K562 (cell line): ENCODE measurements at regions not wholly inside any gene's neighbourhood (a gene's known extent, or its start where the extent isn't known, plus 50 kb on each side); places are given as distances from the start of the nearest gene placed in this dataset.

ENCODE experiments used
- ATAC-seq: fragments of 200-7000 bp; cut with Tn5 transposase; 3 replicates; pipeline ENCODE4 v1.9.1; 2020; ENCODE audit warnings: moderate library complexity
- BruUV-seq: library from RNA; stranded (reverse); fragments of 400-500 nt; replicated peaks from 2 replicates; lab custom pipeline; 2021; lab: Mats Ljungman, UMichigan
- CTCF ChIA-PET: fragments of 300-600 bp; formaldehyde crosslinking; extraction: SDS; loops from one replicate; lab custom pipeline; 2021; ENCODE audit warnings: low intra/inter-chr PET ratio; lab: Yijun Ruan, JAX
- POLR2A ChIA-PET: fragments of 300-600, 350-650 bp; sonication (Branson Sonifier 250); formaldehyde crosslinking; extraction: SDS; loops from one replicate; lab custom pipeline; 2021; ENCODE audit warnings: antibody characterized with exemption, inconsistent platforms; lab: Yijun Ruan, JAX
- DNase-seq, 4 experiments: peaks; one replicate each; pipeline versions ENCODE4 v3.0.0 to v3.0.0-alpha.2; 2011 to 2018; ENCODE audit warnings: low spot score in 3 of 4, mixed read lengths in 3 of 4; ENCODE audit errors: extremely low read depth in 1 of 4
- FAIRE-seq: peaks from 2 replicates; lab custom pipeline; 2011; peaks lifted over from hg19 to GRCh38; lab: Jason Lieb, UNC
- H2AFZ ChIP-seq: 2 replicates; pipeline ENCODE4 v1.6.0; 2011; ENCODE audit warnings: low read depth, low read length, control low read depth, inconsistent platforms
- H3K27ac ChIP-seq: fragments of 200-600 bp; 3 replicates; pipeline ENCODE4 v1.8.0; 2011; ENCODE audit warnings: low read depth, mild to moderate bottlenecking, control low read depth, inconsistent platforms, low read length, moderate library complexity, mixed read lengths; ENCODE audit errors: extremely low read depth
- H3K27me3 ChIP-seq, 2 experiments: fragments of 300-600 bp in 1 of 2; 2 replicates in 1 of 2; 3 replicates in 1 of 2; pipeline versions ENCODE4 v1.6.0 to v1.8.0; 2011; ENCODE audit warnings: inconsistent platforms in 2 of 2, low read length in 2 of 2, mild to moderate bottlenecking in 1 of 2, mixed read lengths in 1 of 2, moderate library complexity in 1 of 2; ENCODE audit not compliant: control insufficient read depth in 2 of 2, insufficient read depth in 2 of 2
- H3K36me3 ChIP-seq: fragments of 300-600 bp; 3 replicates; pipeline ENCODE4 v1.8.0; 2011; ENCODE audit warnings: mild to moderate bottlenecking, low read length, inconsistent platforms; ENCODE audit not compliant: control insufficient read depth, insufficient read depth
- H3K4me1 ChIP-seq, 2 experiments: fragments of 200-600 bp in 1 of 2; replicated peaks in 1 of 2; 2 replicates in 1 of 2; 3 replicates in 1 of 2; pipeline versions ENCODE4 v1.5.1 to v1.8.0; 2011; ENCODE audit warnings: inconsistent platforms in 2 of 2, low read length in 2 of 2, mild to moderate bottlenecking in 1 of 2, mixed read lengths in 1 of 2, moderate library complexity in 1 of 2; ENCODE audit not compliant: control insufficient read depth in 2 of 2, insufficient read depth in 2 of 2
- H3K4me2 ChIP-seq: 2 replicates; pipeline ENCODE4 v1.6.1; 2011; ENCODE audit warnings: low read length, control low read depth, inconsistent platforms, mixed read lengths; ENCODE audit not compliant: insufficient read depth
- H3K4me3 ChIP-seq: fragments of 200-600 bp; sonication (generic), shearing (Covaris generic); 2 replicates; pipeline ENCODE4 v1.5.1; 2016; ENCODE audit warnings: control low read depth, inconsistent platforms
- H3K79me2 ChIP-seq: fragments of 200-600 bp; 3 replicates; pipeline ENCODE4 v1.8.0; 2011; ENCODE audit warnings: low read length, inconsistent platforms; ENCODE audit not compliant: control insufficient read depth, insufficient read depth
- H3K9ac ChIP-seq, 2 experiments: 2 replicates each; pipeline versions ENCODE4 v1.6.0 to v1.6.1; 2011; ENCODE audit warnings: low read depth in 2 of 2, low read length in 2 of 2, control low read depth in 1 of 2, inconsistent platforms in 1 of 2, mild to moderate bottlenecking in 1 of 2, mixed read lengths in 1 of 2; ENCODE audit not compliant: insufficient read depth in 1 of 2
- H3K9me1 ChIP-seq: one replicate; pipeline ENCODE4 v1.6.0; 2011; ENCODE audit warnings: inconsistent platforms, mild to moderate bottlenecking, low read length, moderate library complexity; ENCODE audit not compliant: control insufficient read depth, insufficient read depth
- H3K9me3 ChIP-seq: replicated peaks from 2 replicates; pipeline ENCODE4 v1.5.1; 2011; ENCODE audit warnings: low read depth, low read length, inconsistent platforms; ENCODE audit not compliant: control insufficient read depth, insufficient read depth
- H4K20me1 ChIP-seq: replicated peaks from 2 replicates; pipeline ENCODE4 v1.6.1; 2011; ENCODE audit warnings: low read length, inconsistent platforms, mixed read lengths; ENCODE audit not compliant: control insufficient read depth, insufficient read depth
- CEBPB ChIP-seq: fragments of 450-650 bp; IDR thresholded peaks from 2 replicates; pipeline ENCODE4 v1.6.1; 2016; ENCODE audit warnings: missing genetic modification characterization, missing compliant biosample characterization
- ERF ChIP-seq: fragments of 450-650 bp; formaldehyde crosslinking; IDR thresholded peaks from 2 replicates; pipeline ENCODE4 v1.4.0; 2020; ENCODE audit warnings: mild to moderate bottlenecking, mixed read lengths
- HSF4 ChIP-seq: fragments of 250-450 bp; sonication (Bioruptor Pico); IDR thresholded peaks from 2 replicates; pipeline ENCODE4 v2.1.2; 2022; ENCODE audit warnings: mild to moderate bottlenecking, moderate library complexity, borderline replicate concordance
- KDM5B ChIP-seq: fragments of 200-600 bp; sonication (generic); IDR thresholded peaks from 2 replicates; pipeline ENCODE4 v1.6.1; 2012; ENCODE audit warnings: low read depth, mild to moderate bottlenecking, moderate library complexity, low read length, control low read depth, inconsistent platforms; ENCODE audit not compliant: insufficient replicate concordance
- LCOR ChIP-seq: sonication (generic); formaldehyde crosslinking; IDR thresholded peaks from 2 replicates; pipeline ENCODE4 v1.8.0; 2022; ENCODE audit warnings: mild to moderate bottlenecking, missing genetic modification reagents
- NBN ChIP-seq: fragments of 450-650 bp; IDR thresholded peaks from 2 replicates; pipeline ENCODE4 v1.6.1; 2016; ENCODE audit warnings: low read depth, mild to moderate bottlenecking
- NR2C1 ChIP-seq, 2 experiments: fragments of 450-650 bp; IDR thresholded peaks; 2 replicates each; pipeline ENCODE4 v1.6.1; 2017; ENCODE audit warnings: mild to moderate bottlenecking in 2 of 2, antibody characterized with exemption in 1 of 2, inconsistent platforms in 1 of 2, missing compliant biosample characterization in 1 of 2, missing genetic modification characterization in 1 of 2
- NR4A1 ChIP-seq, 2 experiments: fragments of 250-450 bp in 1 of 2; fragments of 450-650 bp in 1 of 2; sonication (Bioruptor Pico) in 1 of 2; IDR thresholded peaks; 2 replicates each; pipeline versions ENCODE4 v1.4.0 to v1.6.1; 2016 to 2020; ENCODE audit warnings: mild to moderate bottlenecking in 2 of 2, missing compliant biosample characterization in 1 of 2, missing genetic modification characterization in 1 of 2, moderate library complexity in 1 of 2
- POLR3A ChIP-seq: IDR thresholded peaks from 2 replicates; pipeline ENCODE4 v1.6.1; 2011; ENCODE audit warnings: borderline replicate concordance, mild to moderate bottlenecking, moderate library complexity; ENCODE audit not compliant: insufficient read length, insufficient read depth; ENCODE audit errors: extremely low read depth
- RB1 ChIP-seq: fragments of 450-650 bp; IDR thresholded peaks from 2 replicates; pipeline ENCODE4 v1.6.1; 2017; ENCODE audit warnings: low read depth, mild to moderate bottlenecking
- TEAD4 ChIP-seq, 2 experiments: sonication (generic) in 1 of 2; formaldehyde crosslinking in 1 of 2; IDR thresholded peaks; 2 replicates each; pipeline versions ENCODE4 v1.6.1 to v1.8.0; 2012 to 2022; ENCODE audit warnings: borderline replicate concordance in 1 of 2, inconsistent platforms in 1 of 2, low read length in 1 of 2, mild to moderate bottlenecking in 1 of 2, missing genetic modification reagents in 1 of 2
- ZBTB8A ChIP-seq: fragments of 450-650 bp; IDR thresholded peaks from 2 replicates; pipeline ENCODE4 v1.6.1; 2018; ENCODE audit warnings: mild to moderate bottlenecking, moderate library complexity; ENCODE audit not compliant: partially characterized antibody
- ZEB2 ChIP-seq: fragments of 450-650 bp; IDR thresholded peaks from 2 replicates; pipeline ENCODE4 v1.6.1; 2016
- ZNF311 ChIP-seq: fragments of 250-450 bp; sonication (Bioruptor Pico); IDR thresholded peaks from 2 replicates; pipeline ENCODE4 v1.4.0; 2020; ENCODE audit warnings: mild to moderate bottlenecking, moderate library complexity
- ZNF707 ChIP-seq: fragments of 250-450 bp; sonication (Bioruptor Pico); conservative IDR thresholded peaks from 2 replicates; pipeline ENCODE4 v1.8.0; 2022; ENCODE audit warnings: inconsistent platforms, mild to moderate bottlenecking, moderate library complexity
- WGBS: fragments of 100-300 bp; shearing (Covaris generic); methylation state at CpG from one replicate; pipeline ENCODE4 v1.1.6; 2016; ENCODE audit warnings: low coverage, mixed read lengths; ENCODE audit not compliant: insufficient coverage; ENCODE audit errors: missing lambda C conversion rate; 5-methylcytosine and 5-hydroxymethylcytosine counted together
- in situ Hi-C: fragments of 300-500 bp; cut with MboI; formaldehyde crosslinking; loops from 4 replicates; pipeline ENCODE4 v1.15.0; 2018; ENCODE audit warnings: inconsistent platforms, mixed read lengths
- intact Hi-C: fragments of 100-400 bp; cut with micrococcal nuclease; formaldehyde crosslinking; loops from 2 replicates; pipeline ENCODE4 v1.14.2; 2022
- TF ChIP-seq, protein P1 (sequence below): sonication (generic); formaldehyde crosslinking; IDR thresholded peaks from 2 replicates; pipeline ENCODE4 v1.8.1; 2023; ENCODE audit warnings: mild to moderate bottlenecking, missing genetic modification reagents
- TF ChIP-seq, protein P2 (sequence below): fragments of 450-650 bp; IDR thresholded peaks from 2 replicates; pipeline ENCODE4 v1.6.1; 2016; ENCODE audit warnings: mild to moderate bottlenecking

DNA sequence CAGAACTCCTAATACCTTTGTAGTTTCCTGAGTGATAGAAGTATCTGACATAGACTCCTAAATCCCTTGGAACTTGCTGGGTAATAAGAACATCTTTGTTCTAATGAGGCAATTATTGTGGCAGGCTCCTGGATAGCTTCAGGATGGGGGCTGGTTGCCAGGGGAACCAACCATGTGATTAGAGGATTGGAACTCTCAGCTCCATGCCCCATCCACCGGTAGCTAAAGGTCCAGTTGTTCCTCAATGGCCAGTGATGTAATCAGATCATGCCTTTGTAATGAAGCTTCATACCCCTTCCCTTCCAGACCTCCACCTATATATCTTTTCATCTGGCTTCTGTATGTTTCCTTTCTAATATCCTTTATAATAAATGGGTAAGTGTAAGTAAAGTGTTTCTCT lies 221.2 kb upstream of the ALCAM start:
- no peak overlapping the region for H3K4me2 ChIP-seq
- POLR2A ChIA-PET, result no interaction called here
- FAIRE-seq, result no peak
- DNase-seq, result no peak
- no peak overlapping the region for H2AFZ ChIP-seq
- 0% methylated on average over 1 of the region's 1 CpG for WGBS
- BruUV-seq, result no TSS peak
- no peaks in the 10 kb centered on the region for H3K4me1 ChIP-seq
- no peaks in the 10 kb centered on the region for H3K9me1 ChIP-seq
- no peak overlapping the region for H3K4me3 ChIP-seq
- no peaks in the 10 kb centered on the region for H4K20me1 ChIP-seq
- ATAC-seq, result no peak
- H3K27ac ChIP-seq, result no peak overlapping the region
- H3K9me3 ChIP-seq, result no peaks in the 10 kb centered on the region
- H3K79me2 ChIP-seq, result no peaks in the 10 kb centered on the region
- TF ChIP-seq NR4A1 (CRISPR knock-in tag; IDR thresholded peaks at IDR 0.05) (no peak), NR4A1 (tag; IDR thresholded peaks at IDR 0.05) (no peak), HSF4 (no peak), ZNF707 (CRISPR knock-in tag) (no peak), POLR3A (no peak), ZEB2 (no peak), ZBTB8A (no peak), NR2C1 (IDR thresholded peaks at IDR 0.05) (no peak), NR2C1 (tag; IDR thresholded peaks at IDR 0.05) (no peak), TEAD4 (IDR thresholded peaks at IDR 0.05; ENCODE audit: low read length) (no peak), TEAD4 (CRISPR knock-in tag; IDR thresholded peaks at IDR 0.05; ENCODE audit: borderline replicate concordance) (no peak), ZNF311 (CRISPR knock-in tag) (no peak), ERF (no peak), CEBPB (tag) (no peak), LCOR (CRISPR knock-in tag) (no peak), KDM5B (no peak), NBN (no peak), RB1 (no peak)
- TF ChIP-seq, protein P1, sequence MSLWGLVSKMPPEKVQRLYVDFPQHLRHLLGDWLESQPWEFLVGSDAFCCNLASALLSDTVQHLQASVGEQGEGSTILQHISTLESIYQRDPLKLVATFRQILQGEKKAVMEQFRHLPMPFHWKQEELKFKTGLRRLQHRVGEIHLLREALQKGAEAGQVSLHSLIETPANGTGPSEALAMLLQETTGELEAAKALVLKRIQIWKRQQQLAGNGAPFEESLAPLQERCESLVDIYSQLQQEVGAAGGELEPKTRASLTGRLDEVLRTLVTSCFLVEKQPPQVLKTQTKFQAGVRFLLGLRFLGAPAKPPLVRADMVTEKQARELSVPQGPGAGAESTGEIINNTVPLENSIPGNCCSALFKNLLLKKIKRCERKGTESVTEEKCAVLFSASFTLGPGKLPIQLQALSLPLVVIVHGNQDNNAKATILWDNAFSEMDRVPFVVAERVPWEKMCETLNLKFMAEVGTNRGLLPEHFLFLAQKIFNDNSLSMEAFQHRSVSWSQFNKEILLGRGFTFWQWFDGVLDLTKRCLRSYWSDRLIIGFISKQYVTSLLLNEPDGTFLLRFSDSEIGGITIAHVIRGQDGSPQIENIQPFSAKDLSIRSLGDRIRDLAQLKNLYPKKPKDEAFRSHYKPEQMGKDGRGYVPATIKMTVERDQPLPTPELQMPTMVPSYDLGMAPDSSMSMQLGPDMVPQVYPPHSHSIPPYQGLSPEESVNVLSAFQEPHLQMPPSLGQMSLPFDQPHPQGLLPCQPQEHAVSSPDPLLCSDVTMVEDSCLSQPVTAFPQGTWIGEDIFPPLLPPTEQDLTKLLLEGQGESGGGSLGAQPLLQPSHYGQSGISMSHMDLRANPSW (CRISPR knock-in tag), result no peak
- TF ChIP-seq, protein P2, sequence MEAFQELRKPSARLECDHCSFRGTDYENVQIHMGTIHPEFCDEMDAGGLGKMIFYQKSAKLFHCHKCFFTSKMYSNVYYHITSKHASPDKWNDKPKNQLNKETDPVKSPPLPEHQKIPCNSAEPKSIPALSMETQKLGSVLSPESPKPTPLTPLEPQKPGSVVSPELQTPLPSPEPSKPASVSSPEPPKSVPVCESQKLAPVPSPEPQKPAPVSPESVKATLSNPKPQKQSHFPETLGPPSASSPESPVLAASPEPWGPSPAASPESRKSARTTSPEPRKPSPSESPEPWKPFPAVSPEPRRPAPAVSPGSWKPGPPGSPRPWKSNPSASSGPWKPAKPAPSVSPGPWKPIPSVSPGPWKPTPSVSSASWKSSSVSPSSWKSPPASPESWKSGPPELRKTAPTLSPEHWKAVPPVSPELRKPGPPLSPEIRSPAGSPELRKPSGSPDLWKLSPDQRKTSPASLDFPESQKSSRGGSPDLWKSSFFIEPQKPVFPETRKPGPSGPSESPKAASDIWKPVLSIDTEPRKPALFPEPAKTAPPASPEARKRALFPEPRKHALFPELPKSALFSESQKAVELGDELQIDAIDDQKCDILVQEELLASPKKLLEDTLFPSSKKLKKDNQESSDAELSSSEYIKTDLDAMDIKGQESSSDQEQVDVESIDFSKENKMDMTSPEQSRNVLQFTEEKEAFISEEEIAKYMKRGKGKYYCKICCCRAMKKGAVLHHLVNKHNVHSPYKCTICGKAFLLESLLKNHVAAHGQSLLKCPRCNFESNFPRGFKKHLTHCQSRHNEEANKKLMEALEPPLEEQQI, result no peak
- TF ChIP-seq, all 486 proteins: peak for 0
- H3K9ac ChIP-seq, result no peak overlapping the region
- intact Hi-C loops (no loop called here), in situ Hi-C loops (no loop called here)
- no peaks in the 10 kb centered on the region for H3K36me3 ChIP-seq
- H3K27me3 ChIP-seq, result no peaks in the 10 kb centered on the region
- CTCF ChIA-PET, result no interaction called here
